ENCODE measurements at regions not wholly inside any gene's neighbourhood (a gene's known extent, or its start where the extent isn't known, plus 50 kb on each side); places are given as distances from the start of the nearest gene placed in this dataset.
"Not testable (repeated sequence)": the region's sequence is repeated elsewhere in the genome, so short reads cannot be mapped to it uniquely, and the experiment has no call there.

DNA sequence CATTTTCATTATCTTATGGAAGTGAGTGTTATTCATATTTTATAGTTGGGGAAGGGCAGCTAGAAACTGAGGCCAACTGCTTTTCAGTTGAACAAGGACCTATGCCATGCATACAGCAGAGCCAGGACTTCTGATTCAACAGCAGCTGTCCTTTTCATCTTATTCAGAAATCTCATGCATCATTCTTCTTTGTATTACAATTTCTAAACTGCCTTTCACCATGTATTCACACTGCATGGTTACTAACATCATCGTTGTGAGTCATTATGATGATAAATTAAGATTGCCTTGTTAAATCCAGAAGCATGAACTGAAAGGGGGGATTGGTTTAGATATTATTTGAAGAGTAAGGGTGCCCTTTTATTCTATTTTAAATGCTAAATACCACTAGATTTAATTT lies 1470.1 kb upstream of the GOT2 start:
- no peak for DNase-seq

DNA sequence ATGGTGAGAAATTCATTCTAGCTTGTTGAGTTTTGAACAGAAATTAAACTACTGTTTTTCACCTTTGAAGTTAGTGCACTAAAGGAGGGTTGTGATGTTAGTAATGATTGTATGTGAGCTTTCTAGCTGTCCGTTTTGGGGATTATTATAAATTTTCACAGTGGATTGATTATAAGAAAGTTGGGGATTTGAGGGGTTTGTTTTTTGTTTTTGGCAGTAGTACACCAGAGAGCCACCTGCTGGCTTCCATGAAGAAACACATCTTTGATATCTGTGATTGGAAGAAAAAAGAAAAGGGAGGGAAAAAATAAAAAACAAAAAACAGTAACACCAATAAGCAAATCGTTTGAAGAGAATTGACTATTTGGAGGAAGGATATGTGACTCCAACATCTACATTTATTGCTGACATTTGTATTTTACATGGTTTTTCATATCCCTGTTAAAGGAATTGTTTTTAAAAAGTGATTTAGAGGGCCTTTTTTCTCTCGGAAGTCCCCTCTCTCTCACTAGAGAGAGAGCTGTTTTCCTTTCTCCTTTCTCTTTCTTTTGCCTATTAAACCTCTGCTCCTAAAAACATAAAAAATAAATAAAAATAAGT lies 1469.5 kb upstream of the GOT2 start:
- no peak for DNase-seq

DNA sequence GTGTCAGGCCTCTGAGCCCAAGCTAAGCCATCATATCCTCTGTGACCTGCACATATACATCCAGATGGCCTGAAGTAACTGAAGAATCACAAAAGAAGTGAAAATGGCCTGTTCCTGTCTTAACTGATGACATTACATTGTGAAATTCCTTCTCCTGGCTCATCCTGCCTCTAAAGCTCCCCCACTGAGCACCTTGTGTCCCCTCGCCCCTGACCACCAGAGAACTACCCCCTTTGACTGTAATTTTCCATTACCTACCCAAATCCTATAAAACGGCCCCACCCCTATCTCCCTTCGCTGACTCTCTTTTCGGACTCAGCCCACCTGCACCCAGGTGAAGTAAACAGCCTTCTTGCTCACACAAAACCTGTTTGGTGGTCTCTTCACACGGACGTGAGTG lies 1466.6 kb upstream of the GOT2 start:
- not testable (repeated sequence) for DNase-seq

DNA sequence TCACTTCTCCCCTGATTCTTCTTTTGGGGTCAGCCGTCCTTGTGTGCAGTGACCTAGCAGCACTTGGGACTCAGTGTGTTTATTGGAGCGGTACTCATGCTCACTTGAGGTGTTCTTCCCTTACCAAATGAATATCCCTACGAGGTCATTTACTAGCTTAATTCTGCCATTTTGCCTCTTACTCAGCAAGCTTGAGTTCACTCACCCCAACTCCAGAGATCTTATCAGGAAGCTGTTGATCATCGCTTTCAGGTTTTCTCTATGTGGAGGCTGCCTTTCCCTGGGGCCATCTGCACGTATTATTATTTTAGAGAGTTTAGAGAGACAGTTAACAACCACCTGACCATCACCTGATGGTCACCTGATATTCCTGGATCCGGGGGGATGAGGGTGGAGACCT lies 1466.0 kb upstream of the GOT2 start:
- DNase-seq: no peak

DNA sequence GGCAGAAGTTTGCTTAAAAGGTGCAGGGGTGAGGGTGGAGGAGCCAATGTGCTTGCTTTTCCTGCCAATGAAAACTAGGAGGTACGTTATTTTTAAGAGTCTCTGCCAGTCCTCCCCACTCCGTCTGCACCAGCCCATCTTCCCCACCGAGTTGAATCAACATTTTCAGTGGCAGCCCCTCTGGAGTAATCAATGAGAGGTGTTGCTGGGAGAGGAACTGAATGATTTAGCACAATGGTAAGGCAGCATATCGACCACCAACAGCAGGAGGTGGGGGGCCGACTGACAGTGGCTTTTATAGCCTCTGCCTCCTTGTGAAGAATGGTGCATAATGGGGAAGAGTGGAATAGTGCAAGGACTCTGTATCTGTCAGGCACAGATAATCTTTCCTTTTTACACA lies 1465.0 kb upstream of the GOT2 start:
- DNase-seq: no peak

DNA sequence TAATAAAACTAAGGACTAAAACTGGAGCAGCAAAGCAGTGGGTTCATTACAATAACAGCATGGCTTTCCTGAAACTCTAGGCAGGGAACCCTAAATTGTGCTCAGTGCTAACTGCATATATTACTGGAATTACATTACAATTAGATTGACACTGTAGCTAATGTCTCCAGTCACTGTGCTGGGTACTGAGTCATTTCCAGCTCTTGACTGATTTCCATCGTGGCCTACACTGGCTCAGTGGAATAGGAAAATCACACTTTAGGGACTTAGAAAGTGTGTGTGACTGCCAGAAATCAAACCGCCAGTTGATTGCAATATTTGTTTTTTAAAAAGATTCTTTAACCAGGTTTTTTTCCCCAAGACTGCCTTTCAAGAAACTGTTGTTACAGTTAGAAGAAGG lies 1447.4 kb upstream of the GOT2 start:
- DNase-seq: no peak

DNA sequence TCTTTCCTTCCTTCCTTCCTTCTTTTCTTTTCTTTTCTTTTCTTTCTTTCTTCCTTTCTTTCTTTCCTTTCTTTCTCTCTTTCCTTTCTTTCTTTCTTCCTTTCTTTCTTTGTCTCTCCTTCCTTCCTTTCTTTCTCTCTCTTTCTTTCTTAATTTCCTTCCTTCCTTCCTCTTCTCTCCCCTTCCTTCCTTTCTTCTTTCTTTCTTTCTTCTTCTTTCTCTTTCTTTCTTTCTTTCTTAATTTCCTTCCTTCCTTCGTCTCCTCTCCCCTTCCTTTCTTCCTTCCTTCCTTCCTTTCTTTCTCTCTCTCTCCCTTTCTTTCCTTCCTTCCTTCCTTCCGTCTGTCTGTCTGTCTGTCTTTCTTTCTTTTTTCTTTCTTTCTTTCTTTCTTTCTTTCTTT lies 1446.5 kb upstream of the GOT2 start:
- DNase-seq: no peak

DNA sequence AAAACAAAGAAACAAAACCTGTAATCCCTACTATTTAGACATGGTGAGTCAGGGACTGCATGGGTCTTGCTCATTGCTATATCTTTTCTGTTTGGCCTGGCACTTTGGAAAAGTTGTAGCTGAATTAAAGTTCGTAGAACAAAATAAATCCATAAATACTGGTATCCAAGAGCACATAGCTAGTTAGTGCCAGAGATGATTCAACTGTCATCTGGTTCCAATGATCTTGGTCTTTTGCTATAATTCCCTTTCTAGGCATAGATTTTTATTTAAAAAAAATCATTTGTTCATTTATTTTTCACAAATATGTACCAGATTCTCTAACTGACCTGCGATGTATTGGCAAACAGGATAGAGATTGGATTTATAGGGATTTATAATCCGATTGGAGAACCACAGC lies 1436.1 kb upstream of the GOT2 start:
- no peak for DNase-seq

DNA sequence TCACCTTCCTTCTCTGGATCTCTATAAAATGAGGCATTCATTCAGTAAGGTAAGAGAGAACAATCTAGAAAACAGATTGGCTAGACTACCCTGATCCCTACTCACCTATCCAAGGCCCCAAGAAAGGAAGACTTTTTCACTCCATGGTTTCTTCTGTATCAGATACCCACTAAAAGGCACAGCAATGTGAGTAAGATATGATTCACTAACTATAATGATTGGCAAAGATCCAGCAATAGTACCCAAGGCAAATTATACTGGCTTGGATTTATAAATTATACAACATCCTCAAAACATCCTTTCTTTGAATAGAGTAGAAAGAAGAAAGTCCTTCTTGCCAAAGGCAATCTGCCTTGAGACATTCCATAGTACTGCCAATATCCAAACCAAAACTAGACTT lies 1432.0 kb upstream of the GOT2 start:
- DNase-seq: no peak

DNA sequence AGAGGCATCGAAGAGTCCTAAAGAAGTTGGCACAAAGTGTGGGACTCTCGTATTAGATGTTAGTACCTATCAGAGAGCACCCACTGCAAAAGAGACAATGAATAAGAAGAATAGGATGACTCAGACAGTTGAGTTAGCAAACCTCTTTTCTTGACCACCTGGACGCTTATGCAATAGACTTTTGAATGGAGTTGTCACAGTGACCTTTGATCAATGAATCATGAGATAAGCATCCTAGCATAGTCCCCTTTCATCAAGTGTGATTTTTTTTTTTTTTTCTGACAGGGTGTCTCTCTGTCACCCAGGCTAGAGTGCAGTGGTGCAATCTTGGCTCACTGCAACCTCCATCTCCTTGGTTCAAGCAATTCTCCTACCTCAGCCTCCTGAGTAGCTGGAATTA lies 1417.9 kb upstream of the GOT2 start:
- DNase-seq: no peak

DNA sequence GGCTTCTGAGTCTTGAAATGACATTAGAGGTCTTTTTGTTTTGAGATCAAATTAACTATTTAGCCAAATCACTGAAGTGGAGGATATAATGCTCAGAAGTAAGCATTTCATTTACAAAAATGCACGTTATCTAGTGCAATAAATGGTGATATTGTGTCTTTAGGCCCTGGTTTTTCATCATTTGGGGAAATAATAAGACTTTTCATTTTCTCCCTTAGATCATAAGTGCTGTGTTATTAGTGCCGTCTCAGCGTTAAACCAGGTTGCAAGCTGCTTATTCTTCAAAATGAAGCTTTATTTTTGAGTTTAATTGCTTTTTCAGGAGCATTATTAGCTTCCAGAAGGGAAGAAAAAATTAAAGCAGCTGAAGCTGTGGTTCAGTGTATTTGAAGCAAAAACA lies 1416.8 kb upstream of the GOT2 start:
- no peak for DNase-seq

DNA sequence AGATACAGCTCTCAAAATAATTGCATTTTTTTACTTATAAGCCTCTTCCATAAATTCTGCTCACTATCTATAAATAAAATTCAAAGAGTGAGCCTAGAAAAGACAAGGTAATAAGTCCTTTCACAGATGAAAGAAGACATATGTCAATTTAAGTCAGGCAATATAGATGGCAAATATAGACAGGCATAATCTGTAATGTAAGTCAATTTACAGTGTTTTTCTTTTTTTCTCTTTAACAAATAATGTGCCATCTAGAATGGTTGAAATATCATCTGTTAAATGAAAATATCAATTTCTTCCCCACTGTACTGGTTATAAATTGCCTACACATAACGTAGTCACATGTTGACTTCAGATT lies 1409.2 kb upstream of the GOT2 start:
- DNase-seq: no peak

DNA sequence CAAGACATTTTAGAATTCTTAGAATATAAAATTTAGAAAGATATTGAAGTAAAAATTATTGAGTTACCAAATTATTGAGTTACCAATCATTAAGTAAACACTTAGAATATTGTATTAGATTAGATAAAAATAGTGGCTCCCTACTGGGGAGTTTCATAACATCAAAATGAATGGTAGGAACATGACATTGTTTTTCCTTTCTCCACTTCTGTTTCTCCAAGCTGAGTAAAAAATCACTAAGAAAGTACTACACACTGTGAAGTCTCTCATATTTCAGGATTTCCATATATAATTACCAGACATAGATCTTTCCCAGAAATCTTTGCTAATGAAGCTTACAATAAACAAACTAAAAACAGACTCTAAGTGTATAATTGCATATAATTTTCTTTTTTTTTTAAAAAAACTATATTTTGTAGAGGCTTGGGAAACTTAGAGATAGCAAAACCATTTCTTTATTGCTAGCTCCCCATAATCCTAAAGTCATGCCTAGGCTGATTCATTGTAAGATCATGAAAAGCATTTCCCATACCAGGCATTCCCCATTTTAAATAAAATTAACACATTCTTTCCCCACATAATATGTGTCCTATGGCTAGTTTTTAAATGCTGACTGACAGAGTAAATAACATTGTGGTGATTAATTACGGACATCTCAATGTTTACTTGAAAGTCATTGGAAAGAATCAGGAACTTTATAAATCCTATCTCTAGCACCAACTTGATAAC lies 1408.7 kb upstream of the GOT2 start:
- DNase-seq: no peak

DNA sequence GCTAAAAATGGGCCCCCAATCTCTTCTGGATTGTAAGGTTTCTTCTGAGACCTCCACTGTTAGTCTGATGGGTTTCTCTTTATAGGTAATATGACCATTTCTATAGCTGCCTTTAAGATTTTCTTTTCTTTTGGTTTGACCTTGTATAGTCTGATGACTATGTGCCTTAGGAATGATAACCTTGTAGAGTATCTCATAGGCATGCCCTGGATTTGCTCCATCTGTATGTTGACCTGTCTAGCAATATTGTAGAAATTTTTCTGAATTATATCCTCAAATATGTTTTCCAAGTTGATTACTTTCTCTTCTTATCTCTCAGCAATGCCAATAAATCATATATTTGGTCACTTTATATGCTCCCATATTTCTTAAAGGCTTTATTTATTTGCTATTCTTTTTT lies 1403.8 kb upstream of the GOT2 start:
- no peak for DNase-seq

DNA sequence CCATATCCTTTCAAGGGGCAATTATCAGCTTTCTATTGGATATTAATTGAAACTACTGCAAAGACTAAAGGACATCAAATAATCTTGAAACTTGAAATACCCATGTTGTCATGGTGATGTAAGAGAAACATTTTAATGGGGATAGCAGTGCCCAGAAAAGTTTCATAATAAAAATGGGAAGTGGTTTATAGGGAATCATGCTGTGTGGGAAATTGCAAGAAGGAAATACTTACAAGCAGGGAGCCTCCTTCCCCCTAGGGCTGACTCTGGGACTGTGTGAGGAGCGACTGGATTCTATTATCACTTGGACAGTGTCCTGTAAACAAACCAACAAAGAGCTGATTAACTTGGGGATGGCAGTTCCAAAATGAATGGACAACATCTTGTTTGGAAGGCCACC lies 1393.1 kb upstream of the GOT2 start:
- no peak for DNase-seq

DNA sequence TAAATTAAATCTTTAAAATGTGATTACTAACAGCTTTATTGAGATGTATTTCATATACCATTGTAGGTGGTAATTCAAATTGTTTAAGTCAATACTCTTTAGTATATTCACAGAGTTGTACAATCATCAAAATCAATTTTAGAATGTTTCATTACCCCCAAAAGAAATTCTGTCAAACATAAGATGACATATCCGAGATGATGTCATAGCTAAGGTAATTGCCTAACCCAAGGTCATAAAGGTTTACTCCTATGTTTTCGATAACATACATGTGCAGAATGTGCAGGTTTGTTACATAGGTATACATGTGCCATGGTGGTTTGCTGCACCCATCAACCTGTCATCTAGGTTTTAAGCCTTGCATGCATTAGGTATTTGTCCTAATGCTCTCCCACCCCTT lies 1392.0 kb upstream of the GOT2 start:
- not testable (repeated sequence) for DNase-seq

DNA sequence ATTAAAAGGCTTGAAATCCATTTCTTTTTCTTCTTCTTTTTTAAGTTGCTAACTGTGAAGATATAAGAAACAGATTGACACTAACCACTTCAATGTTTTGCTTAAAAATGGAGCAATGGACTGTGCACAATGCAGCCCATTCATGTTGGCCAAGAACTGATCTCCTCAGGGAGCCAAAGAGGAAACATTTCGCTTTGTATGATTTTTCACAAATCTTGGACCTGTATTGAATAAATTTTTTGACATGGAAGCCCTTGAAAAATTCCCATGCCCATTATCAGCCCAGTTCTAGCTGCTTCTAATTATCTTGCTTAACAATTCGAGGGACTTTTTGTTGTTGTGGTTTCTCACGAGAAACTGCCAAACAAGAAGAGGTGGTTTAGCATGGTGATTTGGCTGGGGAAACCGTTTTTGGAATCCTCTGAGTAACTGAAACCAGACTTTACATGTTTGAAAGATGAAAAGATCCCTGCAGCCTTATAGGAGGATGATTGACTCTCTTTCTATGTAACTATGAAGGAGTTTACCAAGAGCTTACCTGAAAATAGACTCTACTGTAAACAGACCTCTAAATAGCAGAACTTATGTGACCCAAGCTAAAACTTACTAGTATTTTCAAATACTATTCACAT lies 1389.4 kb upstream of the GOT2 start:
- no peak for DNase-seq

DNA sequence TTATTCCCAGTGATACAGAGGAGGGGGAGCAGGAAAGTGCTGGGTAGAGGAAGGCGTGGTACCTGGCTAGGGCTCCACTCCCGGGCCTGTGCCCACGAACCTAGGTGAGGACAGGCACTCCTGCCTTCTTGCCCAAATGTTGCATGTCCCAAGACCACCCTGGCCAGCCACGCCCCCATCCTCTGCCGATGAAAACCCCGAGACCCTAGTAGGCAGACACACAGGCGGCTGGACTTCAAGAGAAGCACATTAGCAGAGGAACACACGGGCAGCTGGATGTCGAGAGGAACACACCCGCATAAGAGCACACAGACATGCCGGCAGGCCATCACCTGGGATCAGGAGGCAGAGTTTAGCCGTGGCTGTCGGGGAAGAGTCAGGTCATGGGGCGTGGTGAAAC lies 1386.5 kb upstream of the GOT2 start:
- DNase-seq: no peak

DNA sequence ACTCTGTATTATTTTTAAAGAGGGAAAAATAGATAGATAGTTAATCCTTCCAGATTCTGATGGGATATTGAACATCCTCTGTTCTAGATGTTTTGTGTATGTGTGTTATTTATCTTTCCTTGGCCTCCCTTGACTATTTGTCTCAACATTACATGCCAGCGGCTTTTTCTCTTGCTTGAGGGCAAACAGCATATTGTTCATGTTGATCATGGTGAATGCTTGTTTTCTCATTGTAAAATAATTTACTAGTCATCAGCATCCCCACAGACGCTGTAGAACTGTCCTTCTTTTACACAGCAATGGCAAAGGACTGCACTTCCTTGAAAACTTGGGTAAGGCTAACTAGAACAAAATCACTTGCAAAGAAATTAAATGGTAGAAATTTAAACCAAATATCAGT lies 1376.4 kb upstream of the GOT2 start:
- no peak for DNase-seq

DNA sequence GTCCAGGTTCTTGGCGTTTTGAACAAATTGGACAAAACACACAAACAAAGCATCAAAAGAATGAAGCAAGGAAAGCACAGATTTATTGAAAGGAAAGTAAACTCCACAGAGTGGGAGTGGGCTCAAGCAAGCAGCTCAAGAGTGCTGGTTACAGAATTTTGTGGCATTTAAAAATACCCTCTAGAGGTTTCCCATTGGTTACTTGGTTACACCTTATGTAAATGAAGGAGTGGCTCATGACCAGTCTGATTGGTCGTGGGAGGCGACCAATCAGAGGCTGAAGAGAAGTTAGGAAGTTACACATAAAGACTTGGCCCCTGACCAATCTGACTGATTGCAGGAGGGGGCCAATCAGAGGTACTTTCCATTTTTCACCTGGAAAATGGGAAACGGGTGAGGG lies 1373.8 kb upstream of the GOT2 start:
- no peak for DNase-seq

DNA sequence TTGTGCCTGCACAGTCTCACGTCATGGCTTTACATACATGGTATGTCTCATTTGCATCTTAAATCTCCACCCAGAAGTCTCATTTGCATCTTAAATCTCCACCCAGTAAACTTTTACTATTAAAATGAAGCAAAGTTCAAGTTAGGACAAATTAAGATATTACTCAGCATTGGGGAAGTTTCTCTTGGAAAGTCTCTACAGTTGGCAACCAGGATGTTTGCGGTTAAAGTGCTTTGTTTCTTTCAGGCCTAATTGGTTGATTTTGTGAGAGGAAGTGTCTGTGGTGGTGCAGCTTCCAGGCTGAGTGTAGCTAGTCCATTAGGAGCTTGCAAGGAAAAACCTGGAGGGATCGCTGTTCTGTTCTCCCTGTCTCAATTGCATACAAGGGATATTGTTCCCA lies 1373.3 kb upstream of the GOT2 start:
- DNase-seq: no peak

DNA sequence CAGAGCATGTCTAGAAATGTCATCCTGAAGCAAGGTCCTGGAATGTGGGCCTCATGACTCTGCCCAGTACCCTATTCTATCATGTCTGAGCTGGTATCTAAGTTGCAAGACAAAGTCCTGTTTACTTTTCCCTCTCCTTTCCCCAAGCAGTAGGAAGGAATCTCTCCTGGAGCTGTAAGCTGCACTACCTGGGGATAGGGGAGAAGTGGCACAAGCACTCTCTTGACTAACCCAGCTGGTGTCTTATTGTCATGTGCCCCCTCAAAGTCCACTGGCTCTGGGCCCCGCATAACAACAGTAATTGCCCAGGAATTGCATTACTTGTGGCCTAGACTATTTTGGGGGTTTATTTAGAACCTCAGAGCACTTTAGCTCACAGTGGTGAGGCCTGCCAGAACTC lies 1366.3 kb upstream of the GOT2 start:
- DNase-seq: no peak

DNA sequence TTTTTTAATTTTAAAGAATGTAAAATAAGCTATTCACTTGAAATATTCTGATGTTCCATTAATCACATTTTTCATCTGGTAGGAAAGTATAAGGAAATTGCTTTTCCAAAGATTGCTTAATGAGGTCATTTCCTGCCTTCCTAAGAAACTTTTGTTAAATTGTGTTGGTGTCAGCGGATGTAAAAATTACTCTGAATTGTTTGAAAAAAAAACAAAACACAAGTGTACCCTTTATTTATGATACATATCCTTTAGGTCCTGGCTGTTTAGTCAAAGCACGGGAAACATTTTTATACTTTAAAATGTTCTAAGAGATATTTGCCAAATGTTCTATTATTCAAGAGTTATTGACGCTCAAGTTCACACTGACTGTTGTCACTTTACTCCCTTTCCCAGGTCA lies 1357.4 kb upstream of the GOT2 start:
- no peak for DNase-seq

DNA sequence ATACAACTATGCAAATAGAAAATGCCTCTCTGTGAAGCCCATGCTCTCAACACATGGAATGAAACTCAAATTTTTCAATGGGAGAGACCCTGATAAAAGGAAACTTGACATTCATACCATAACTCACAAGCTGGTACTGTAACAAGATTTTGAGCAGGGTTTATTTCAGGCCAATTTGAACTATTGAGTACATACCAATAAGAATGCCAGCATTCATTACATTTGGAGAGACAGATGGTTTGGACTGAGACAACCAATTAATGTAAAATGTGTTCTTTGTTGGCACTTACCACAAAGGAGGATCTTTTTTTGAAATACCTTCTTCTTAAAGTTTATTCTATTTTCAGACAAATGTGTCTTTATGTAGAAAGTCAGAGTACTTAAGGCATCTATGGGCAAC lies 1357.0 kb upstream of the GOT2 start:
- DNase-seq: no peak

DNA sequence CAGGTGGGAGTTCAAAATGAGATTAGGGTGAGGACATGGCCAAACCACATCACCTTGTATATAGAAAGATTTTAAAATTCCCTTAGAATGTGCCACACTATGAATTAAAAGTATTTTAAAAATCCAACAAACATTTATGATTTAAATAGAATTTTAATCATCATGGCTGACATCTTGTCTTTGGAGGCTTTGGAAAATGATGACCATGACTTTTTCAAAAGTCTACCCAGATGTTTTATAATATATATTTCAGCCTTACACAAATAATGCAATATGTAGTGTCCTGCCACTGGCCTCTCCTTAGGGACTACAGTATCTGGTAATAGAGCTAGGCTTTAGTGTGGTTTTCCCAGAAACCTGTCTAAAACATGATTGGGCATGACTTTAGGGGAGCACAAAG lies 1353.4 kb upstream of the GOT2 start:
- DNase-seq: no peak
